ENCODE measurements at regions not wholly inside any gene's neighbourhood (a gene's known extent, or its start where the extent isn't known, plus 50 kb on each side); places are given as distances from the start of the nearest gene placed in this dataset.

- no peak for DNase-seq (ENCODE audit: low read depth)
Observed at GRCh38 chr13:82698941-82699340, 1183.3 kb downstream of the SLITRK1 start.

GRCh38 chr13:82698383-82698782, 1183.9 kb downstream of the SLITRK1 start:
- no peak for DNase-seq (ENCODE audit: low read depth)

- no peak for DNase-seq (ENCODE audit: low read depth)
Observed at GRCh38 chr13:82693607-82694006, 1188.7 kb downstream of the SLITRK1 start.

GRCh38 chr13:82688400-82688994, 1193.8 kb downstream of the SLITRK1 start:
- DNase-seq (ENCODE audit: low read depth): no peak

- no peak for DNase-seq (ENCODE audit: low read depth)
Observed at GRCh38 chr13:82687884-82688283, 1194.4 kb downstream of the SLITRK1 start.

- DNase-seq (ENCODE audit: low read depth): no peak
Observed at GRCh38 chr13:82681535-82681934, 1200.7 kb downstream of the SLITRK1 start.

GRCh38 chr13:82678052-82678451, 1204.2 kb downstream of the SLITRK1 start:
- no peak for DNase-seq (ENCODE audit: low read depth)

GRCh38 chr13:82675024-82675423, 1207.2 kb downstream of the SLITRK1 start:
- no peak for DNase-seq (ENCODE audit: low read depth)

- DNase-seq (ENCODE audit: low read depth): no peak
Observed at GRCh38 chr13:82674546-82674945, 1207.7 kb downstream of the SLITRK1 start.

- DNase-seq (ENCODE audit: low read depth): no peak
Observed at GRCh38 chr13:82672248-82672647, 1210.0 kb downstream of the SLITRK1 start.

- DNase-seq (ENCODE audit: low read depth): no peak
Observed at GRCh38 chr13:82664183-82664582, 1218.1 kb downstream of the SLITRK1 start.

- DNase-seq (ENCODE audit: low read depth): no peak
Observed at GRCh38 chr13:82661126-82661525, 1221.1 kb downstream of the SLITRK1 start.

- no peak for DNase-seq (ENCODE audit: low read depth)
Observed at GRCh38 chr13:82658811-82659210, 1223.5 kb downstream of the SLITRK1 start.

GRCh38 chr13:82657471-82657870, 1224.8 kb downstream of the SLITRK1 start:
- DNase-seq (ENCODE audit: low read depth): no peak

GRCh38 chr13:82654861-82655855, 1227.1 kb downstream of the SLITRK1 start:
- DNase-seq (ENCODE audit: low read depth): no peak

- no peak for DNase-seq (ENCODE audit: low read depth)
Observed at GRCh38 chr13:82654143-82654542, 1228.1 kb downstream of the SLITRK1 start.

- no peak for DNase-seq (ENCODE audit: low read depth)
Observed at GRCh38 chr13:82647540-82647939, 1234.7 kb downstream of the SLITRK1 start.

GRCh38 chr13:82636119-82636518, 1246.2 kb downstream of the SLITRK1 start:
- no peak for DNase-seq (ENCODE audit: low read depth)

GRCh38 chr13:82634946-82635345, 1247.3 kb downstream of the SLITRK1 start:
- DNase-seq (ENCODE audit: low read depth): no peak

GRCh38 chr13:82627183-82627582, 1255.1 kb downstream of the SLITRK1 start:
- DNase-seq (ENCODE audit: low read depth): no peak

- DNase-seq (ENCODE audit: low read depth): no peak
Observed at GRCh38 chr13:82625717-82626116, 1256.6 kb downstream of the SLITRK1 start.

- DNase-seq (ENCODE audit: low read depth): no peak
Observed at GRCh38 chr13:82615043-82615442, 1267.2 kb downstream of the SLITRK1 start.

GRCh38 chr13:82614086-82614485, 1268.2 kb downstream of the SLITRK1 start:
- no peak for DNase-seq (ENCODE audit: low read depth)

Measured in forelimb muscle (tissue), 1 donor.